GM18498 (cell line): ENCODE measurements at regions not wholly inside any gene's neighbourhood (a gene's known extent, or its start where the extent isn't known, plus 50 kb on each side); places are given as distances from the start of the nearest gene placed in this dataset.
"Not testable (repeated sequence)": the region's sequence is repeated elsewhere in the genome, so short reads cannot be mapped to it uniquely, and the experiment has no call there.

ENCODE experiments used
- ATAC-seq: cut with Tn5 transposase; IDR thresholded peaks from one replicate; pipeline ENCODE4 v1.9.1; 2021; ENCODE audit warnings: mild to moderate bottlenecking, moderate library complexity; ENCODE audit not compliant: unreplicated experiment

DNA sequence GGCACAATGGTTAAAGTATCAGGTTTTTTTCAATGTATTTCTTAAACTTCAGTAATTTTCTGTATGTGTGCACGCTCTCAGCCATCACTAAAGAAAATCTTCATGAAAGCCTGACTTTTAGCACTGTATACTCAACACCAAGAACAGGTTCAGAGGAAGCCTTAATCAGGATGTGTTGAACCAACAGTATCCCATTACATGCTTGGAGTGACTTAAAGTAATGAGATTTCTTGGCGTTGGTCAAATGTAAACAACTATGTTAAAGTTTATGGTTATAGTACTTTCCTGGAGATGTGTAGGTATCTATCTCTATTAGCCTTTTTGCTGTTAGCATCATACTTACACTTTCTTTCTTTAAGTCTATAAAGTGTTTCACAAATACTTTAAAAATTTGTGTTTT, 335.0 kb downstream of the CCER1 start:
- no peak for ATAC-seq

DNA sequence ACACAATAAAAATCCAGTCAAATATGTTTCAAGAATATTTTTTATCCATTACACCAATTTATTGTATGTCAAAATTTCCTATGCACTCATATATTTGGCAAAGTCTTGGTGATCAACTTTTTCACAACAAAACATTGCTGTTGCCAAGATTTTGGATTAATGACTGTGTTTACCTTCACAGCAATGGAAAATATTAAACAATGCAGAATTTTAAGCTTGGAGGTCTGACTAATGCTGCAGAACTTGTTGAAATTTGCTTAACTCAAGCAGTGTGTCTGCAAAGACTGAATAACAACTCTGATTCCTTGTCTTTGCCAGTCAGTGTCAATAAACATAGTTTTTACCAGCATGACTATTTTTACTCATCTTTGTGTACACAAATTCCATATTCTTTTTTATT, 336.4 kb downstream of the CCER1 start:
- no peak for ATAC-seq

DNA sequence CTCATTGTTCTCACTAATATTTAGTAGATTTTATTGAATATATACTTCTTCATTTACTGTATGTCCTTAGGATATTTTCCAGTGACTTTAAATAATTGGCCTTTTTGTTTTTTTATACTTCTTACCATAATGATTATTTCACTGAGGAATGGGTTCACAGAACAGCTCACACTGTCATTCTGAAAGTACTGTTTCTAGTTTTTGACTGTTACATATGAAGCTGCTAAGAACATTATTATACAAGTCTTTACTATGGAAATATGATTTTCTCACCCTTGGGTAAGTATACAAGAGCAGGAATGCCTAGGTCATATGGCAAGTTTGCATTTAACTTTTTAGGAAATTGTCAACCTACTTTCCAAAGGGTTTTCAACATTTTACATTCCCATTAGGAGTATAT, 343.1 kb downstream of the CCER1 start:
- no peak for ATAC-seq

DNA sequence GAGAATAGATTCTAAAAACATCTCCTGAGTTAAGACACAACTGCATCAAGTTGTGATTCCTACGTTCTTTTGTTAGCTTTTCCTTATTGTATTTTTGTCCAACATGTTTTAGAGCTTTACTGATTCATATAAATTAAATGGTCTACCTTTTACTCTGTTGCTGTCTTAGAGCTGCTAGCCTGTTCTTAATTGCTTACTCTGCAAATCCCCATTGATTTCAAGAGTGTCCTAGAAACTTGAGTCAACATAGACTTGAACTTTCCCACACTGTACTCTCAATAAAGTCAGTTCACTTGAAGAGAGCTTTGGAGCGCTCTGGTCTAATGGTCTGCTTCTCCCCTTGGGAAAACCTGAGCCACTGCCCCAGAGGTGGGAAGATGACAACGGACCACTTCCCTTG, 343.9 kb downstream of the CCER1 start:
- no peak for ATAC-seq

DNA sequence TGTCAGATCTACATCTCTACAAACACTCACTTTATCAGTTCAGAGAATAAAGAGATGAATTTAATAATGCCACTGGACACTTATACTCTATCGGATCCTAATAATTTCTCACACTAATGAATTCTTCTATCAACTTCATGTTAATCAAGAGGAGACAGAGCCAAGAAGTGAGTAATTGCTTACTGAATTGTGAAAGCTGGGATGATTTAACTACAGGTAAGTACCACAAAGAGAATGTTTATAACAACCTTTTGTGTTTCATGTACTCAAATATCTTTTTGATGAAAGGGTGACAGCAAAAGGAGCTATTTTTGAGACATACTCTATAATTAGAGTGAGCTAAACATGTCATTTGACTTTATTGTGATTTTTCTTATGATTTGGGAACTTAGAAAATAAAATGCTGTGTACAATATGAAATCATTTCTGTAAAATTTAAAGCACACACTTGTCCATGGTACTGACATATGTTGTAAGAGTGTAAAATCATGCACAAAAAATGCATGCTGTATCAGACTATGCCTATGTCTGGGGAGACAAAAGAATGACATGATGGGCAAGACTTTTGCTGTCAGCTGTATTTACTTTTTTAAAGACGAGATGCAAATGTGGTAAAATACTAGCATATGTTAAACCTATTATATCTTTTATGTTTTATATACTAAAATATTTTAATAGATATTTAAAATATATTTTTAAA, 361.2 kb downstream of the CCER1 start:
- ATAC-seq = no peak

DNA sequence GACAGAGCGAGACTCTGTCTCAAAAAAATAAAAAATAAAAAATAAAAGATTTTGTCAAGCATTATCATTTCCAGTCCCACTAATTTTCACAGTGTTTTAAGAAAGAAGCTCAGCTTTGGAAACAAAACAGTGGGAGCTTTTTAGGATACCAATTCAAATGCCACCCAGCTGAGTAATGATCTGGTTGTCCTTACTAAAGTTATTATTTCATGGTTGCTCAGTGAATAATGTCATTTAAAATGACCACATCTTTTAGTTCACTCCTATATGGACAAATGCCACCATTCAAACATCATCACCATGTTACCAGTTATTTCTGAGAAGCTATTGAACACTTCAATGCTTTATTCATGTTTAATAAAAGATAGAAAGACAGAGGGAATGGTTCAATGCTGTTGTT, 365.0 kb downstream of the CCER1 start:
- ATAC-seq = no peak

DNA sequence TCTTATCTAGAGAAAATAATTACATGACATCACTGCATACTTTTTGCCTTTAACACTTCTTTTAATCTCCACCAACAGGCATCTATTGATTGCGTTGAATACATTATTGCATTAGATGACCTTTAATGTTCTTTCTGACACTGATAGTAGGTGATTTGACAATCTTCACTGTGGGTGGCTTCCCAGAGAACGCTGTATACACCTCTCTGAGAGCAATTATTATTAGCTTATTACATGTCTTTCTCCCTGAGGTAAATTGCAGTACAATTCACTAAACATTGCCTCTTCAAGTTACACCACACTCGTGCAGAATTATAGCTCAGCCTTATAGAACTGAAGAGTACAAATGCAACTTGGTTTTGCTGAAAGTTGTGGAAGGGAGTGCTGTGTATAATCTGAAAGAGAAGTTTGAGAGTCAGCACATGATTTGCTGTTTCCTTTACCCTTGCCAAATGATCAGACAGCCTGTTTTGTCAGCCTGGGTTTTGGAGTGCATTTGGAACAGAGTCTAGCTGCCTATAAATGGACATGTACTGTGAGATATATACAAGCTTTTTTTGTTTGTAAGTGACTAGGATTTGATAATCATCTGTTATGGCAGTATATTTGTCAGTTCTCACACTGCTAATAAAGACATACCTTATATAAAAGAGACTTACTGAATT, 369.2 kb downstream of the CCER1 start:
- no peak for ATAC-seq

DNA sequence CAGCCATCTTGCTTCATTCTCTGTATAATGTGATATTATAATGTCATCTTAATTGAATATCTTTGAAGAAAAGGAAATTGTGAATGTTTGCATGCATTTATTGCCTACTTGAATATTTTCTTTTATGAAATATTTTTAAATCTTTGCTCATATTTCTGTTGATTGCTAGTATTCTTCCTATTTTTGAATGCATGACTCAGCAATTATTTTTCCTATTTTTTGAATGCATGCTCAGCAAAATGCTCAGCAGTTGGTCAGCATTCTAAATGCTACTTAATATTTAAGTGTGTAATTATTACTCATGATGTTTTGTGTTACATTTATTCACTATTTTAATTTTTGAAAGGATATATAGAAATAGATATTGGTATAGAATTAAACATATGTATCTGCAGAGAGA, 378.3 kb downstream of the CCER1 start:
- ATAC-seq = no peak

DNA sequence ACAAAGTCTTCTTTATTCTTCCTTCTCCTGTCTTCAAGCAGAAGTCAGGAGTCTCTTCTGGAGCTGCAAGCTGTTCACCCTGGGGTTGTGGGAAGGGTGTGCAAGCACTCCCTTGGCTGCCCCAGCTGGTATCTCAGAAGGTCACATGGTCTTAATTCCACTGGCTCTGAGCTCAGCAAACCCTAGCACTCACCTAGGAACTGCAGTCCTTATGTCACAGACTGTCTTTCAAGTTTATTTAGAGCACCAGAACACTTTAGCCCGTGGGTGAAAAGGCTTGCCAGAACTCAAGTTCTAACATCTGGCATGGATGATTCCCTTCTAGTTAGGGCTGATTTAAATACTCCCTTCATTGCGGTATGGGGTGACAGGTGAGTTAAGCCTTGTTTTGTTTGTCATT, 379.0 kb downstream of the CCER1 start:
- no peak for ATAC-seq

DNA sequence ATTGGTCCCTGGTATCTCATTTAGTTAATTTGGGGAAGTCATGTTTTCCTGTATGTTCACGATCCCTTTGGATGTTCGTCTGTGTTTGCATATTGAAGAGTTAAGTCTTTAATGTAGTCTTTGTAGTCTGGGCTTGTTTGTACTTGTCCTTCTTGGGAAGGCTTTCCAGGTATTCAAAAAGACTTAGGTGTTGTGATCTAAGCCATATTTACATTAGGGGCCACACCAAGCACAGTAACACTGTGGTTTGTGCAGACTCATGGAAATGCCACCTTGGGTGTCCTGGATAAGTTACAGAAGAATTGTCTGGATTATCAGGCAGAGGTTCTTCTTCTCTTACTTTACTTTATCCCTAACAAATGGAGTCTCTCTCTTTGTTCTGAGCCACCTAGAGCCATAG, 380.3 kb downstream of the CCER1 start:
- no peak for ATAC-seq

DNA sequence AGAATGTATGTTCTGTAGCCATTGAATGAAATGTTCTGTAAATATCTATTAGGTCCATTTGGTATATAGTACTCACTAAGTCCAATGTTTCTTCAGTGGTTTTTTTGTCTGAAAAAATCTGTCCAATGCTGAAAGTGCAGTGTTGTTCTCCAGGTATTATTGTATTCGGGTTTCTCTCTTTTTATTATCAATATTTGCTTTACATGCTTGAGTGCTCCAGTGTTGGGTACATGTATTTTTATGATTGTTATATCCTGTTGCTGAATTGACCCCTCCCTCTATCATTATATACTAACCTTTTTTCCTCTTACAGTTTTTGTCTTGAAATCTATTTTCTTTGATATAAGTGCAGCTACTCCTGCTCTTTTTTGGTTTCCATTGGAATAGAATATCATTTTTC, 382.2 kb downstream of the CCER1 start:
- no peak for ATAC-seq

DNA sequence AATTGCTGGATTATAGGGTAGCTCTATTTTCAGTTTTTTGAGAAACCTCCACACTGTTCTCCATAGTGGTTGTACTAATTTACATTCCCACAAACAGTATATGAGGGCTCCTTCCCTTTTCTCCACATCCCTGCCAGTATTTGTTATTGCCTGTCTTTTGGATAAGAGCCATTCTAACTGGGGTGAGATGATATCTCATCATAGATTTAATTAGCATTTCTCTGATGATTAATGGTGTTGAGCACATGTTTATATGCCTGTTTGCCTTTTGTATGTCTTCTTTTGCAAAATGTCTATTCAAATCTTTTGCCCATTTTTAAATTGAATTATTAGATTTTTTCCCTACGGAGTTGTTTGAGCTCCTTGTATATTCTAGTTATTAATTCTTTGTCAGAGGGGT, 385.3 kb downstream of the CCER1 start:
- no peak for ATAC-seq

DNA sequence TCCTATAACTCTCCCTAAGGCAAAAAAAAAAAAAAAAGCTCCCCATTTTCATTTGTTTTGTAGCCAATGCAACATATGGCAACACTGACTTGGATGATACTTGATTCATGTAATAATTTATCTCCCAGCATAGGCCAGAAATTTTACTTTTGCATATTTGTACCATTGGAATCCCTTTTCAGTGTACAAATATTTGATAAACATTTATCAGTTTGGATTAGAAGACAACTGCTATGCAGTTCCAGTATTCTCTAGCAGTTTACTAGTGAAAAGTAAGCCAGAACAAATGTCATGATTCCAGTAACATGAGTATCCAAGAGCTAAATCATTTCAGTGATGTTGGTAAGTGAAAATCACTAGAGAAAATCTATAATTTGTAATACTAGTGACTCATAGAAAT, 392.3 kb downstream of the CCER1 start:
- ATAC-seq = no peak

DNA sequence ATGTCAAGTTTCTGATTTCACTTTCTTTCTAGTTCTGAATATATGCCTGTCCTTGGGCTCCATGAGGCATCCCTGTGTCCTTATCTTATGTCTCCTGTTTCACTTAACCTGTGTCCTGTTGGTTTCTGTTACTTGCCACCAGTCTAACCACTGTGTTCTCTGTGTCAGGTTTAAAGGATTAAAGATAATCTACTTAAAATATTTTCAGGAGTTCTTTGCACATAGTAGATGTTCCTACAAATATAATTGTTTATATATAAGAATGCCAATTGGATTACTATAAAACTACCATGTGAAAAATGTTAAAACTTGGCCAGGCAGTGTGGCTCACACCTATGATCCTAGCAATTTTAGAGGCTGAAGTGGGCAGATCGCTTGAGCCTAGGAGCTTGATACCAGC, 406.4 kb downstream of the CCER1 start:
- no peak for ATAC-seq

DNA sequence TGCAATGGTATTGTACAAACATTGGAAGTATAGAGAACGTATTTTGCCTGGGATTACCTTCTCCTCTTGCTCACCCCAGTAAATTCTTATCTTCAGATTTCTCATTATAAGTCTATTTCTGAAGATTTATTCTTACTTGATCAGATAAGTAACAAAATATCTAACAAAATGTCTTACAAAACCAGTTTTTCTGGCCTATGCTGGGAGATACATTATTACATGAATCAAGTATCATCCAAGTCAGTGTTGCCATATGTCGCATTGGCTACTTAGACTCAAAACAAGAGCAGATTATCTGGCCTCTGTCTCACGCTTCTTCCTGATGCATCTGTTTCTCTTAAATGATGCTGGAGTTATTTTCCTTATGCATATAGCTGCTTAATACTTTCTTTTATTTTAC, 408.5 kb downstream of the CCER1 start:
- no peak for ATAC-seq

DNA sequence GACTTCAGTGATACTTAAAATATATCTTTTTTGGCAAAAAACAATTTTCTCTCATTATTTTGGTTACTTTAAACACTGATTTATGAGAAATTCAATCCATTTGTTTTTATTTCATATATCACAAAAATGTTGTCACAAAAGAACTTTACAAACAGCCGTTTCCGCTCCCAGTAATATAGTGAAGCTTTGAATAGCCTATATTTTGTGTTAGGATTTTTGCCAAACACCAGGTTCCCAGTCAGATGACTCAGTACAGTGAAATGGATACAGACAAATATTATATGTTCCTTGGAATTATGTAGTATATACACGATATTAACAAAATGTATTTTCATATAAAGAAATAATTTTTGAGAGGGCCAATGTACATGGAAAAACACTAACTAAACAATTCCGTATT, 411.1 kb downstream of the CCER1 start:
- no peak for ATAC-seq

DNA sequence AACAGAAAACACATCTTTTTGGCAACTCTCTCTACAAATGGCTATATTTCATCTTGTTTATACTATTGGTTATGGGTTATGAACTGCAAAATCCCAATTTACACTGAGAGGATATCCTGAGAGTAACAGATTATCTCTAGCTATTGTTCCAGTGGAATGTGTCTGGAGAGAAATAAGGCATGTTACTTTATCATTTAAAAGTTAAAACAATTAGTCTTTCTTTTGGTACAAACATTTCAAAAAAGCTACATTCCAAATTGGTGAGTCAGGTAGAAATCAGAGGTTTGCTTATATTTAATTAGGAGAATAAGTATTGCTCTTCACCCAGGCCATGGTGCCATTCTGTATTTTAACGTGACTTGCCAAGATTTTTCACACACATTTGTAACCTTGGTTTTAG, 411.6 kb downstream of the CCER1 start:
- no peak for ATAC-seq

DNA sequence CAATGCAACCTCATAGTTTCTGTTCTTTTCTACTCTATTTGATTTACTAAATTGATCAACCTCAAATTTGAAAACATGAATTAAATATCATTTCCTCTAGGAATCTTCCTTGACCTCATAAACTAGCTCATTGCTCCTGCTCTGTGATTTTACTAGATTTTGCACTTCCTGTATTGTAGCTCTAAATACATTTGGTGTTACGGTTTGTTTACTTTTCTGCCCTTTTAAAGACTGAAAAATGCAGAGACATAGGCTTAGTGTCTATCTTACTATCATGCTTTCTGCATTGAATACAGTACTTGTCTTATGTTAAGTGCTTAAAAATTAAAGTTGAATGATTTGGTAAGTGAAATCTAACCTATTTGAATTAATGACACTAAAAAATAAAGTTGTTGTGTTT, 412.1 kb downstream of the CCER1 start:
- ATAC-seq = not testable (repeated sequence)

DNA sequence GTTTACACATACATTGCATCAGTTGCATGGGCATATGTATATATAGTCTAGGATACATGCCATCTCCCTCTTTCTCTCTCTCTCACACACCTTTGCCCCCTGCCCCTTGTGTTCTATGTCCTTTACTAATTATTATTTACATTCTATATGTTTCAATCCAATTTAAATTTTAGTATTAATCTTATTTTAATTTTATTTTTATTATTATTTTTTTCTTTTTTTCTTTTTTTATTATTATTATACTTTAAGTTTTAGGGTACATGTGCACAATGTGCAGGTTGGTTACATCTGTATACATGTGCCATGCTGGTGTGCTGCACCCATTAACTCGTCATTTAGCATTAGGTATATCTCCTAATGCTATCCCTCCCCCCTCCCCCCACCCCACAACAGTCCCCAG, 421.1 kb downstream of the CCER1 start:
- not testable (repeated sequence) for ATAC-seq

DNA sequence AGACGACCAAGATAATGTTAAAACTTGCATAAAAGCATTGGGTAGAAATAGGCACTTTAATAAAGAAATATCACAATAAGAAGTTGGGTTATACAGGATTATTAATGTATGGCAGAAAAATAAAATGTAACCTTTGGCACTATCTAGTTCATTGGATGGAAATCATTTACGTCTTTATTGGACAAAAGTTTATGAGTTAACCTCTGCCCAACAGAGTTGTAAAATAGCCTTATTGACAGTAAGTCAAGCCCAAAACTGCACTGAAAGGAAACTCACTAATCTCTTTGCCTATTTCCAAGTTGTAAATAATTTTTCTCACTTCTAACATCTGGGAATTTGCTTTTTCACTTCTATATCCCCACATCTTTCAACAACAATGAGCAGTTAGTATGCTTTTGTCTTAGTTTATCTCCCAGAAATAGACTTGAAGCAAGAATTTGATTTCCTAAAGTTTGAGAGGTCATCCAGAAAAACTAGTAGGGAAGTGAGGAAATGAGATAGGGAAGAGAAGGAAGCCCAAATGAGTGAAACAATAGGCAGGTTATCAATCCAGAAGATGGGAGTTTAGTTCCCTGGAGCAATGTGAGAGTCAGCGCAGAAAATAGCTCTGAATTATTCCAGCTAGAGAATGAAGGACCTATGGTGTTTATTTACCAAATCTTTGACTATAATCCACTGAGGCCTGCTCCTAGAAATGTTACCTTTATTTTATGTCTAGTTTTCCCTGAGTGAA, 434.8 kb downstream of the CCER1 start:
- no peak for ATAC-seq

DNA sequence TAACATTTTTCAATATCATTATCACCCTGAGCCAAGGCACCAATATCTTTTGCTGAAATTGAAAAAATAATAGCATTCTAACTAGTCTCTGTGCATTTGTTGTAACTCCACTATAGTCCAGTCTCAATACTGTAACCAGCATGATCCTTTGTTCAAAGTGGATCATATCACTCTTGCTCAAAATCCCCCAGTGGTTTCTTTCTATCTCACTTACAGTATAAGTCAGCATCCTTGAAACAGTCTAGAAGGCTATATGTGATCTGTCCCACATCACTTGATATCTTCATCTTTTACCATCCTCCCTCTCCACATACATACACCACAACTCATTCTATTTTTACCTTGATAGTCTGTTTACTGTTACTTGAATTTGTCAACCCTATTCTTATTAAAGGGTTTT, 435.7 kb downstream of the CCER1 start:
- no peak for ATAC-seq
